A549 (cell line): ENCODE measurements at regions not wholly inside any gene's neighbourhood (a gene's known extent, or its start where the extent isn't known, plus 50 kb on each side); places are given as distances from the start of the nearest gene placed in this dataset.

ENCODE experiments used
- CEBPB ChIP-seq, 2 experiments: fragments of >200 bp in 1 of 2; sonication (Bioruptor Twin) in 1 of 2; formaldehyde crosslinking in 1 of 2; IDR thresholded peaks; 2 replicates each; pipeline ENCODE4 v1.6.1; 2012 to 2016
- POLR2A ChIP-seq: IDR thresholded peaks from 2 replicates; pipeline ENCODE4 v1.6.1; 2012; ENCODE audit warnings: mild to moderate bottlenecking, low read length
- RAD21 ChIP-seq, 2 experiments: fragments of >200 bp in 1 of 2; sonication (Bioruptor Twin) in 1 of 2; formaldehyde crosslinking in 1 of 2; IDR thresholded peaks in 1 of 2; conservative IDR thresholded peaks in 1 of 2; 2 replicates in 1 of 2; 3 replicates in 1 of 2; pipeline ENCODE4 v1.6.1; 2012 to 2018; ENCODE audit warnings: inconsistent platforms in 1 of 2
- RNF2 ChIP-seq: fragments of 200-600 bp; sonication (generic); IDR thresholded peaks from 2 replicates; pipeline ENCODE4 v1.6.1; 2016; ENCODE audit warnings: low read depth, mild to moderate bottlenecking, antibody characterized with exemption, moderate library complexity, borderline replicate concordance
- TF ChIP-seq, protein P1 (sequence below): fragments of 450-650 bp; IDR thresholded peaks from 2 replicates; pipeline ENCODE4 v1.6.1; 2014; ENCODE audit warnings: antibody characterized with exemption
- TF ChIP-seq, protein P2 (sequence below): fragments of >200 bp; sonication (Bioruptor Twin); formaldehyde crosslinking; IDR thresholded peaks from 3 replicates; pipeline ENCODE4 v1.5.1; 2016
- TF ChIP-seq, protein P3 (sequence below): IDR thresholded peaks from 2 replicates; pipeline ENCODE4 v1.6.1; 2012
- TF ChIP-seq, protein P4 (sequence below): fragments of 200-600 bp; sonication (generic); IDR thresholded peaks from 2 replicates; pipeline ENCODE4 v1.6.1; 2016; ENCODE audit warnings: antibody characterized with exemption, mild to moderate bottlenecking, moderate library complexity

GRCh38 chr6:141705431-141705830, 427.3 kb upstream of the GJE1 start:
- no peak for TF ChIP-seq CEBPB (IDR thresholded peaks at IDR 0.05)
- TF ChIP-seq RAD21 (conservative IDR thresholded peaks at IDR 0.05 in 1 of 2, IDR thresholded peaks at IDR 0.05 in 1 of 2): no peak
- TF ChIP-seq, protein P1, sequence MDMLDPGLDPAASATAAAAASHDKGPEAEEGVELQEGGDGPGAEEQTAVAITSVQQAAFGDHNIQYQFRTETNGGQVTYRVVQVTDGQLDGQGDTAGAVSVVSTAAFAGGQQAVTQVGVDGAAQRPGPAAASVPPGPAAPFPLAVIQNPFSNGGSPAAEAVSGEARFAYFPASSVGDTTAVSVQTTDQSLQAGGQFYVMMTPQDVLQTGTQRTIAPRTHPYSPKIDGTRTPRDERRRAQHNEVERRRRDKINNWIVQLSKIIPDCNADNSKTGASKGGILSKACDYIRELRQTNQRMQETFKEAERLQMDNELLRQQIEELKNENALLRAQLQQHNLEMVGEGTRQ: no peak
- no peak for TF ChIP-seq POLR2A
- TF ChIP-seq, protein P2, sequence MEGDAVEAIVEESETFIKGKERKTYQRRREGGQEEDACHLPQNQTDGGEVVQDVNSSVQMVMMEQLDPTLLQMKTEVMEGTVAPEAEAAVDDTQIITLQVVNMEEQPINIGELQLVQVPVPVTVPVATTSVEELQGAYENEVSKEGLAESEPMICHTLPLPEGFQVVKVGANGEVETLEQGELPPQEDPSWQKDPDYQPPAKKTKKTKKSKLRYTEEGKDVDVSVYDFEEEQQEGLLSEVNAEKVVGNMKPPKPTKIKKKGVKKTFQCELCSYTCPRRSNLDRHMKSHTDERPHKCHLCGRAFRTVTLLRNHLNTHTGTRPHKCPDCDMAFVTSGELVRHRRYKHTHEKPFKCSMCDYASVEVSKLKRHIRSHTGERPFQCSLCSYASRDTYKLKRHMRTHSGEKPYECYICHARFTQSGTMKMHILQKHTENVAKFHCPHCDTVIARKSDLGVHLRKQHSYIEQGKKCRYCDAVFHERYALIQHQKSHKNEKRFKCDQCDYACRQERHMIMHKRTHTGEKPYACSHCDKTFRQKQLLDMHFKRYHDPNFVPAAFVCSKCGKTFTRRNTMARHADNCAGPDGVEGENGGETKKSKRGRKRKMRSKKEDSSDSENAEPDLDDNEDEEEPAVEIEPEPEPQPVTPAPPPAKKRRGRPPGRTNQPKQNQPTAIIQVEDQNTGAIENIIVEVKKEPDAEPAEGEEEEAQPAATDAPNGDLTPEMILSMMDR: no peak
- no peak for TF ChIP-seq RNF2
- TF ChIP-seq, protein P3, sequence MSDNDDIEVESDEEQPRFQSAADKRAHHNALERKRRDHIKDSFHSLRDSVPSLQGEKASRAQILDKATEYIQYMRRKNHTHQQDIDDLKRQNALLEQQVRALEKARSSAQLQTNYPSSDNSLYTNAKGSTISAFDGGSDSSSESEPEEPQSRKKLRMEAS: no peak
- TF ChIP-seq, protein P4, sequence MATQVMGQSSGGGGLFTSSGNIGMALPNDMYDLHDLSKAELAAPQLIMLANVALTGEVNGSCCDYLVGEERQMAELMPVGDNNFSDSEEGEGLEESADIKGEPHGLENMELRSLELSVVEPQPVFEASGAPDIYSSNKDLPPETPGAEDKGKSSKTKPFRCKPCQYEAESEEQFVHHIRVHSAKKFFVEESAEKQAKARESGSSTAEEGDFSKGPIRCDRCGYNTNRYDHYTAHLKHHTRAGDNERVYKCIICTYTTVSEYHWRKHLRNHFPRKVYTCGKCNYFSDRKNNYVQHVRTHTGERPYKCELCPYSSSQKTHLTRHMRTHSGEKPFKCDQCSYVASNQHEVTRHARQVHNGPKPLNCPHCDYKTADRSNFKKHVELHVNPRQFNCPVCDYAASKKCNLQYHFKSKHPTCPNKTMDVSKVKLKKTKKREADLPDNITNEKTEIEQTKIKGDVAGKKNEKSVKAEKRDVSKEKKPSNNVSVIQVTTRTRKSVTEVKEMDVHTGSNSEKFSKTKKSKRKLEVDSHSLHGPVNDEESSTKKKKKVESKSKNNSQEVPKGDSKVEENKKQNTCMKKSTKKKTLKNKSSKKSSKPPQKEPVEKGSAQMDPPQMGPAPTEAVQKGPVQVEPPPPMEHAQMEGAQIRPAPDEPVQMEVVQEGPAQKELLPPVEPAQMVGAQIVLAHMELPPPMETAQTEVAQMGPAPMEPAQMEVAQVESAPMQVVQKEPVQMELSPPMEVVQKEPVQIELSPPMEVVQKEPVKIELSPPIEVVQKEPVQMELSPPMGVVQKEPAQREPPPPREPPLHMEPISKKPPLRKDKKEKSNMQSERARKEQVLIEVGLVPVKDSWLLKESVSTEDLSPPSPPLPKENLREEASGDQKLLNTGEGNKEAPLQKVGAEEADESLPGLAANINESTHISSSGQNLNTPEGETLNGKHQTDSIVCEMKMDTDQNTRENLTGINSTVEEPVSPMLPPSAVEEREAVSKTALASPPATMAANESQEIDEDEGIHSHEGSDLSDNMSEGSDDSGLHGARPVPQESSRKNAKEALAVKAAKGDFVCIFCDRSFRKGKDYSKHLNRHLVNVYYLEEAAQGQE: no peak
